Hippocampal formation (tissue), 2 donors: ENCODE measurements at regions not wholly inside any gene's neighbourhood (a gene's known extent, or its start where the extent isn't known, plus 50 kb on each side); places are given as distances from the start of the nearest gene placed in this dataset.
A peak's percentile ranks its signal among the peaks of the same experiment; 100 is the strongest.
"Not testable (repeated sequence)": the region's sequence is repeated elsewhere in the genome, so short reads cannot be mapped to it uniquely, and the experiment has no call there.

ENCODE experiments used
- DNase-seq, 2 donors: peaks; one replicate each; lab custom pipeline; 2025; lab: John Stamatoyannopoulos, UW

GRCh38 chr12:34097213-34097612 lies 74.9 kb downstream of the ALG10 start:
- DNase-seq, result no peak

GRCh38 chr12:34105392-34105933 lies 83.2 kb downstream of the ALG10 start:
- DNase-seq, result no peak

GRCh38 chr12:34106172-34106571 lies 83.9 kb downstream of the ALG10 start:
- no peak for DNase-seq

- DNase-seq, result no peak
Measured at GRCh38 chr12:34107016-34107415, 84.7 kb downstream of the ALG10 start.

GRCh38 chr12:34107781-34108404 lies 85.6 kb downstream of the ALG10 start:
- DNase-seq, result no peak

GRCh38 chr12:34108405-34108803 lies 86.1 kb downstream of the ALG10 start:
- no peak for DNase-seq

GRCh38 chr12:34108967-34109366 lies 86.7 kb downstream of the ALG10 start:
- DNase-seq, result no peak

- DNase-seq, result no peak
Measured at GRCh38 chr12:34109390-34109789, 87.1 kb downstream of the ALG10 start.

- not testable (repeated sequence) for DNase-seq
Measured at GRCh38 chr12:34109909-34110531, 87.7 kb downstream of the ALG10 start.

GRCh38 chr12:34119366-34119765 lies 97.1 kb downstream of the ALG10 start:
- DNase-seq, result no peak

- DNase-seq, result no peak
Measured at GRCh38 chr12:34121360-34121759, 99.1 kb downstream of the ALG10 start.

- DNase-seq, result peak; percentile 16
Measured at GRCh38 chr12:34123092-34123491, 100.8 kb downstream of the ALG10 start.

GRCh38 chr12:34124608-34125007 lies 102.3 kb downstream of the ALG10 start:
- no peak for DNase-seq

- no peak for DNase-seq
Measured at GRCh38 chr12:34126239-34126641, 103.9 kb downstream of the ALG10 start.

GRCh38 chr12:34126805-34127204 lies 104.5 kb downstream of the ALG10 start:
- no peak for DNase-seq

GRCh38 chr12:34127379-34127778 lies 105.1 kb downstream of the ALG10 start:
- not testable (repeated sequence) for DNase-seq

- no peak for DNase-seq
Measured at GRCh38 chr12:34142430-34142829, 120.1 kb downstream of the ALG10 start.

GRCh38 chr12:34151019-34151418 lies 128.7 kb downstream of the ALG10 start:
- DNase-seq, result no peak

- no peak for DNase-seq
Measured at GRCh38 chr12:34163443-34163842, 141.1 kb downstream of the ALG10 start.

- DNase-seq, result no peak
Measured at GRCh38 chr12:34166427-34167060, 144.2 kb downstream of the ALG10 start.

GRCh38 chr12:34168507-34168906 lies 146.2 kb downstream of the ALG10 start:
- DNase-seq, result not testable (repeated sequence)

- no peak for DNase-seq
Measured at GRCh38 chr12:34186492-34186891, 164.2 kb downstream of the ALG10 start.

GRCh38 chr12:34188974-34189373 lies 166.7 kb downstream of the ALG10 start:
- DNase-seq, result no peak
